ENCODE measurements at regions not wholly inside any gene's neighbourhood (a gene's known extent, or its start where the extent isn't known, plus 50 kb on each side); places are given as distances from the start of the nearest gene placed in this dataset.

GRCh38 chr16:59356144-59356543, 622.0 kb upstream of the GOT2 start:
- H3K9me2 ChIP-seq (replicated peaks; ENCODE audit: control insufficient read depth, low read length): no peaks in the 10 kb centered on the region
- no peaks in the 10 kb centered on the region for H4K20me1 ChIP-seq (ENCODE audit: control insufficient read depth, insufficient read depth, low read depth, low read length)
- no peaks in the 10 kb centered on the region for H3K79me2 ChIP-seq (ENCODE audit: control insufficient read depth, low read length)
- no peaks in the 10 kb centered on the region for H3K36me3 ChIP-seq (ENCODE audit: control insufficient read depth, low read length)
- TF ChIP-seq EZH2phosphoT487 (IDR thresholded peaks at IDR 0.05; ENCODE audit: borderline replicate concordance, low read length) (no peak), CTCF (IDR thresholded peaks at IDR 0.05; ENCODE audit: low read depth, low read length, poor library complexity, severe bottlenecking) (no peak)
- no peaks in the 10 kb centered on the region for H3F3A ChIP-seq (ENCODE audit: control insufficient read depth, insufficient read depth)
- no peak overlapping the region for H3K27ac ChIP-seq (ENCODE audit: low read depth, low read length)
- no peaks in the 10 kb centered on the region for H3K9me3 ChIP-seq (ENCODE audit: control insufficient read depth, insufficient read depth, low read length)
- no peak overlapping the region for H3K4me3 ChIP-seq (ENCODE audit: low read length)
- H3K27me3 ChIP-seq (ENCODE audit: control insufficient read depth, low read length): no peaks in the 10 kb centered on the region
- no peak overlapping the region for H3K4me2 ChIP-seq (ENCODE audit: low read length)
- H3K4me1 ChIP-seq (ENCODE audit: control insufficient read depth, low read length): no peaks in the 10 kb centered on the region

GRCh38 chr16:59355704-59356103, 621.6 kb upstream of the GOT2 start:
- no peaks in the 10 kb centered on the region for H3K27me3 ChIP-seq (ENCODE audit: control insufficient read depth, low read length)
- H3K4me1 ChIP-seq (ENCODE audit: control insufficient read depth, low read length): no peaks in the 10 kb centered on the region
- H3K36me3 ChIP-seq (ENCODE audit: control insufficient read depth, low read length): no peaks in the 10 kb centered on the region
- no peaks in the 10 kb centered on the region for H3K79me2 ChIP-seq (ENCODE audit: control insufficient read depth, low read length)
- H3K4me2 ChIP-seq (ENCODE audit: low read length): no peak overlapping the region
- no peak for TF ChIP-seq CTCF (IDR thresholded peaks at IDR 0.05; ENCODE audit: low read depth, low read length, poor library complexity, severe bottlenecking)
- TF ChIP-seq EZH2phosphoT487 (IDR thresholded peaks at IDR 0.05; ENCODE audit: borderline replicate concordance, low read length): no peak
- H3K9me2 ChIP-seq (replicated peaks; ENCODE audit: control insufficient read depth, low read length): no peaks in the 10 kb centered on the region
- no peaks in the 10 kb centered on the region for H3F3A ChIP-seq (ENCODE audit: control insufficient read depth, insufficient read depth)
- no peak overlapping the region for H3K27ac ChIP-seq (ENCODE audit: low read depth, low read length)
- no peaks in the 10 kb centered on the region for H3K9me3 ChIP-seq (ENCODE audit: control insufficient read depth, insufficient read depth, low read length)
- no peak overlapping the region for H3K4me3 ChIP-seq (ENCODE audit: low read length)
- H4K20me1 ChIP-seq (ENCODE audit: control insufficient read depth, insufficient read depth, low read depth, low read length): no peaks in the 10 kb centered on the region

- H3F3A ChIP-seq (ENCODE audit: control insufficient read depth, insufficient read depth): no peaks in the 10 kb centered on the region
- no peak overlapping the region for H3K4me3 ChIP-seq (ENCODE audit: low read length)
- no peaks in the 10 kb centered on the region for H3K9me2 ChIP-seq (replicated peaks; ENCODE audit: control insufficient read depth, low read length)
- no peaks in the 10 kb centered on the region for H3K4me1 ChIP-seq (ENCODE audit: control insufficient read depth, low read length)
- H3K79me2 ChIP-seq (ENCODE audit: control insufficient read depth, low read length): no peaks in the 10 kb centered on the region
- H3K4me2 ChIP-seq (ENCODE audit: low read length): no peak overlapping the region
- H3K9me3 ChIP-seq (ENCODE audit: control insufficient read depth, insufficient read depth, low read length): no peaks in the 10 kb centered on the region
- TF ChIP-seq EZH2phosphoT487 (IDR thresholded peaks at IDR 0.05; ENCODE audit: borderline replicate concordance, low read length): no peak
- no peak for TF ChIP-seq CTCF (IDR thresholded peaks at IDR 0.05; ENCODE audit: low read depth, low read length, poor library complexity, severe bottlenecking)
- no peaks in the 10 kb centered on the region for H3K27me3 ChIP-seq (ENCODE audit: control insufficient read depth, low read length)
- H3K27ac ChIP-seq (ENCODE audit: low read depth, low read length): no peak overlapping the region
- H3K36me3 ChIP-seq (ENCODE audit: control insufficient read depth, low read length): no peaks in the 10 kb centered on the region
- no peaks in the 10 kb centered on the region for H4K20me1 ChIP-seq (ENCODE audit: control insufficient read depth, insufficient read depth, low read depth, low read length)
These were observed 617.3 kb upstream of the GOT2 start for GRCh38 chr16:59351305-59351903.

Measured in DOHH2 (cell line).